Activated CD8-positive, alpha-beta T cell treated with anti-CD3 and anti-CD28 coated beads, Interleukin-2, amount 10 ng/mL, durations not matched to agents 7 days and 5 days (primary cell): ENCODE measurements at regions not wholly inside any gene's neighbourhood (a gene's known extent, or its start where the extent isn't known, plus 50 kb on each side); places are given as distances from the start of the nearest gene placed in this dataset.

Experiments used
- ATAC-seq: fragments of 150-1000 bp; cut with Tn5 transposase; one replicate; pipeline ENCODE4 v1.10.0; 2021; ENCODE audit warnings: moderate library complexity
- CTCF ChIA-PET: fragments of 350-600 bp; sonication (Branson Sonifier 250); formaldehyde crosslinking; loops from one replicate; lab custom pipeline; 2021; ENCODE audit warnings: antibody characterized with exemption; lab: Charles Lee
- POLR2A ChIA-PET: fragments of 350-600 bp; sonication (Branson Sonifier 250); formaldehyde crosslinking; loops from one replicate; lab custom pipeline; 2021; ENCODE audit warnings: antibody characterized with exemption; lab: Charles Lee
- DNase-seq: peaks from one replicate; pipeline ENCODE4 v3.0.0-alpha.2; 2020
- H3K27ac Mint-ChIP-seq: one replicate; pipeline ENCODE4 v1.8.0; 2021; ENCODE audit warnings: mild to moderate bottlenecking, mixed read lengths
- H3K27me3 Mint-ChIP-seq: one replicate; pipeline ENCODE4 v1.8.0; 2021; ENCODE audit warnings: low read depth, mixed read lengths
- H3K36me3 Mint-ChIP-seq: one replicate; pipeline ENCODE4 v1.8.0; 2021; ENCODE audit warnings: low read depth, mixed read lengths
- H3K4me1 Mint-ChIP-seq: one replicate; pipeline ENCODE4 v1.8.0; 2021; ENCODE audit warnings: low read depth, mixed read lengths
- H3K4me3 Mint-ChIP-seq: one replicate; pipeline ENCODE4 v1.8.0; 2021; ENCODE audit warnings: mild to moderate bottlenecking, mixed read lengths
- H3K9me3 Mint-ChIP-seq: one replicate; pipeline ENCODE4 v1.8.0; 2022; ENCODE audit warnings: mixed read lengths; ENCODE audit not compliant: insufficient read depth

DNA sequence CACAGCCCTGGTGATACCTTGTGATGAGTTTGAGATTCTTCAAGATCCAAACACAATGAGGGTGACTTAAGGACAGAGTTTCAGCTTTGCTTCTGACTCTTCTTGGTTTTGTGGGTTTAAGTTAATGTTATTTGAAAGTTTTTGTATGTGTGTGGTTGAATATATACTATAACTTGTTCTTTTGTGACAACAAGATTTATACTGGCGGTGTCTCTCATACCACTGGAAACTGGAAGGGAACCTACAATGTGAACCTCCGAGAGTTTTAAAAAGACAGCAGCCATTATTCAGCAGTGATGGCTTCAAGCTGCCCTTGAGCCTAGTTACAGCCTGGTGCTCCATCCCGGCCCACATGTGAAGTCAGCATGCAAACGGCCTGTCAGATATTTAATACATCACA is 87.9 kb upstream of the IGF1 start:
- ChIA-PET POLR2A (no interaction called here), CTCF (no interaction called here)
- no peaks in the 10 kb centered on the region for H3K9me3 Mint-ChIP-seq
- H3K4me1 Mint-ChIP-seq: no peaks in the 10 kb centered on the region
- no peak overlapping the region for H3K27ac Mint-ChIP-seq
- no peaks in the 10 kb centered on the region for H3K36me3 Mint-ChIP-seq
- DNase-seq (no peak), ATAC-seq (no peak)
- no peak overlapping the region for H3K4me3 Mint-ChIP-seq
- no peaks in the 10 kb centered on the region for H3K27me3 Mint-ChIP-seq

DNA sequence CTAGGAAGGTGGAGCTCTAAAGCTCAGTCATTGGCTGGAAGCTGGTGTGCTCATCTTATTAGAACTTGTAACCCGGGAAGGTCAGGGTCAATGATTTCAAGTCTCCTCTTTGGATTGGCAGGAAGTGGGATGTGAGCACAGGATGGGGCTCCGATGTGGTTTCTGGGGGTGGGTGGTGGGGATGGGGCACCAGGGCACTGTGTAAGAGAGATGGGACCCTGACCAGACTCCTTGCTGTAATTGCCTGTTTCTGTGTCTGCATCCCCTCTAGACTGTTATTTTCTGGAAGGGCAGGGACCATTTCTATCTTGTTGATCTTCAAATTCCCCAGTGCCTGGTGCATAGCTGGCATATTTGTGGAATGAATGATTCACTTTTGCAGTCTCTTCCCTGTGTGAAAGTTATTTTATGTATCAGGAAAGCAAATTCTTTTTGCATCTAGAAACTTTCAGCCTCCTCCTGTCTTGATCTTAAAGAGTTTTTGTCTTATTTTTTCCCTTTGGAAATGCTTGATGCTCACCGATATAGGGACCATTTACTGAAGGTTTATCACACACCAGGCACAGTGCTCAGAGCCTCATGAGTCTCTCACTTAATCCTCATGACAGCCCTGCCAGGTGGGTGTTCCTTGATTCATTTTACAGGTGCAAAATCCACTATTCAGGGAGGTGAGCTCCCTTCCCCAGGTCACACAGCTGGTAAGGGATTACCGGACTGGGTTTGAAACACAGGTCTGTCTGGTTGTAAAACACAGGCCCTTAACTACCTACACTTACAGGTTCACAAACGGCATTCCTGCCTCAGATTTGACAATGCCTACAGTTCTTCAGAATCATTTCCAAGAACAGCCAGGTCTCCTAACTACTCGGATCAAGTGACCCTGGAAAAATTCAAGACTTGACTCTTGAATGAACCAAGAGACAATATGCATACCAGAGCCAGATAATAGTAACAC is 86.9 kb upstream of the IGF1 start:
- H3K36me3 Mint-ChIP-seq: no peaks in the 10 kb centered on the region
- CTCF ChIA-PET: no interaction called here
- no peaks in the 10 kb centered on the region for H3K27me3 Mint-ChIP-seq
- no peaks in the 10 kb centered on the region for H3K9me3 Mint-ChIP-seq
- no peak overlapping the region for H3K27ac Mint-ChIP-seq
- POLR2A ChIA-PET: no interaction called here
- ATAC-seq (no peak), DNase-seq (no peak)
- H3K4me1 Mint-ChIP-seq: no peaks in the 10 kb centered on the region
- no peak overlapping the region for H3K4me3 Mint-ChIP-seq

DNA sequence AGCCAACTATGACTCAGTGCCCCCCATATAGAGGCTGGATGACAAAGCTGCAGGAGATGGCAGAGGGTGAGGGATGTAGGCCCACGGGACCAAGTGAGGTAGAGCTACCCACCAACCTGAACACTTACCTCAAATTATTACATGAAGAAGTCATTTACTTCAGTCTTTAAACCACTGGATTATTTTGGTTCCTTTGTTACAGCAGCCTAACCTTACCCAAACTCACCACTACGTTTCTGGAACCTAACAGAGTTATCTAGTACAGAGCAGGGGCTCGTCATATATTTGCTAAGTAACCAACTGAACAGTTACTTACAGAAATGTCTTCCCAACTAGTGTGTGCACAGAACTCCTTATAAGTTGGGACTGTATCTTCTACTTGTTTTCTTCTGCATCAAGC is 85.2 kb upstream of the IGF1 start:
- no peak overlapping the region for H3K27ac Mint-ChIP-seq
- no peaks in the 10 kb centered on the region for H3K27me3 Mint-ChIP-seq
- POLR2A ChIA-PET: no interaction called here
- ATAC-seq: no peak
- H3K36me3 Mint-ChIP-seq: no peaks in the 10 kb centered on the region
- DNase-seq: no peak
- no peak overlapping the region for H3K4me3 Mint-ChIP-seq
- no peaks in the 10 kb centered on the region for H3K4me1 Mint-ChIP-seq
- H3K9me3 Mint-ChIP-seq: no peaks in the 10 kb centered on the region
- CTCF ChIA-PET: no interaction called here

GRCh38 chr12:102564026-102564425 is 83.7 kb upstream of the IGF1 start:
- Mint-ChIP-seq H3K27me3 (no peaks in the 10 kb centered on the region), H3K27ac (no peak overlapping the region), H3K4me1 (no peaks in the 10 kb centered on the region), H3K4me3 (no peak overlapping the region), H3K36me3 (no peaks in the 10 kb centered on the region), H3K9me3 (no peaks in the 10 kb centered on the region)
- ATAC-seq (no peak), DNase-seq (no peak)
- ChIA-PET CTCF (no interaction called here), POLR2A (no interaction called here)

- ATAC-seq (no peak), DNase-seq (no peak)
- H3K27me3 Mint-ChIP-seq: no peaks in the 10 kb centered on the region
- ChIA-PET POLR2A (no interaction called here), CTCF (no interaction called here)
- H3K4me1 Mint-ChIP-seq: no peaks in the 10 kb centered on the region
- no peak overlapping the region for H3K27ac Mint-ChIP-seq
- H3K4me3 Mint-ChIP-seq: no peak overlapping the region
- no peaks in the 10 kb centered on the region for H3K9me3 Mint-ChIP-seq
- no peaks in the 10 kb centered on the region for H3K36me3 Mint-ChIP-seq
These were observed 82.6 kb upstream of the IGF1 start for GRCh38 chr12:102562836-102563425.

GRCh38 chr12:102551186-102551585 is 70.8 kb upstream of the IGF1 start:
- peaks cover 3% of the 10 kb centered on the region for H3K27me3 Mint-ChIP-seq
- ATAC-seq (no peak), DNase-seq (no peak)
- no peaks in the 10 kb centered on the region for H3K9me3 Mint-ChIP-seq
- H3K27ac Mint-ChIP-seq: no peak overlapping the region
- H3K4me1 Mint-ChIP-seq: no peaks in the 10 kb centered on the region
- H3K4me3 Mint-ChIP-seq: no peak overlapping the region
- CTCF ChIA-PET: no interaction called here
- POLR2A ChIA-PET: no interaction called here
- H3K36me3 Mint-ChIP-seq: no peaks in the 10 kb centered on the region

- H3K36me3 Mint-ChIP-seq: no peaks in the 10 kb centered on the region
- POLR2A ChIA-PET: no interaction called here
- H3K4me1 Mint-ChIP-seq: peaks cover 3% of the 10 kb centered on the region
- no peak for ATAC-seq
- DNase-seq: no peak
- no peak overlapping the region for H3K4me3 Mint-ChIP-seq
- no peaks in the 10 kb centered on the region for H3K9me3 Mint-ChIP-seq
- CTCF ChIA-PET: no interaction called here
- no peak overlapping the region for H3K27ac Mint-ChIP-seq
- H3K27me3 Mint-ChIP-seq: peaks cover 2% of the 10 kb centered on the region
These were observed 69.3 kb upstream of the IGF1 start for GRCh38 chr12:102549691-102550090.

DNA sequence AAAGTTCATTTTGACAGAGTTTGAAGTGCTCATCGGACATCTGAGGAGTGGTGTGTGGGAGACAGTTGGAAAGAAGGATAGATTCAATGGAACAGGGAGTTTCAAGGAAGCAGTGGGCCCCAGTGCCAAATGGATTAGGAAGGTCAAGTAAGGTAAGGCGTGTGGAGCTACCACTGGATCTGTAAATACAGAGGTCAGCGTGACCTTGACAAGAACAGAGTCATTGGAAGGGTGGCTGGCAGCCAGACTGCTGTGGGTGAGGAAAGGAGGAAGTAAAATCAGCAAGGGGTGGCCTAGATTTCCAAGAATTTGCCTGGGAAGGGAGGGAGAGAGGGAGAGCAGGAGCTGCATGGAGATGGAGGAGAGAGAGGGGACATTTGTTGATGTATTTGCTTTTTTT is 68.2 kb upstream of the IGF1 start:
- H3K27ac Mint-ChIP-seq: no peak overlapping the region
- no peak overlapping the region for H3K4me3 Mint-ChIP-seq
- no peaks in the 10 kb centered on the region for H3K9me3 Mint-ChIP-seq
- DNase-seq: no peak
- POLR2A ChIA-PET: no interaction called here
- no peaks in the 10 kb centered on the region for H3K36me3 Mint-ChIP-seq
- ATAC-seq: no peak
- CTCF ChIA-PET: no interaction called here
- H3K27me3 Mint-ChIP-seq: peaks cover 2% of the 10 kb centered on the region
- peaks cover 8% of the 10 kb centered on the region for H3K4me1 Mint-ChIP-seq

- no peak overlapping the region for H3K27ac Mint-ChIP-seq
- no peaks in the 10 kb centered on the region for H3K9me3 Mint-ChIP-seq
These were observed 63.4 kb upstream of the IGF1 start for GRCh38 chr12:102543494-102544485.

DNA sequence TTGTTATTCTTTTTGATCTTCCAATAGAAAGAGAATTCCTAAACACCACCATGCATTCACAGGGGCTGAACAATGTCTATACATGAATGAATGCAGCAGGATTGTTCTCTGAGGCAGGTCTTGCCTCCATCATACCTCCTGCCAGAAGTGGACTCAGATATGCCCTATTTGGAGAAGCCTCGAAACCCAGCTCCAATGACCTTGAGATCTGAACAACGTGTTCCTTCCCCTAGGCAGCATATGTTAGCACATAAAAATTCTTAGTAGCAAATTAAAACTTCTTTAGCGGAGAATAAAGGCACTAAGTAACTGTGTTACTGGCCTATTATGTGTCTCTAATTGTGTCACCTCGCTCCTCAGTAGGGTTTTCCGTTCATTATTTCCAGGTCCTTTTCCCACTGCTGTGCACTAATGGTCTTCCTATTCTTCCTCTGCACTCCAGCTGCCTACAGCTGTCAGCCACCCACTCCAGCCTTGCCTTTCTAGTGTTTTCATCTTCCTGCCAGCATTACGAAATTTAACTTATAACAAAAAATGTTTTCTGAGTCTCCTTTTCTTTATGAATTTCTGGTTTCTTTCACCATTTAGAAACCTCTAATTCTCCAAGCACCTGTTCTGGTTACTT is 62.6 kb upstream of the IGF1 start:
- no peak for ATAC-seq
- Mint-ChIP-seq H3K27me3 (peaks cover 6% of the 10 kb centered on the region), H3K36me3 (no peaks in the 10 kb centered on the region), H3K9me3 (no peaks in the 10 kb centered on the region), H3K4me1 (peaks cover 8% of the 10 kb centered on the region), H3K27ac (no peak overlapping the region), H3K4me3 (no peak overlapping the region)
- POLR2A ChIA-PET: no interaction called here
- no peak for DNase-seq
- CTCF ChIA-PET: interaction anchor here (0.8 to 1.4 kb wide), 4 partner anchors 10 to 604 kb away, joined by 3 to 6 read pairs (median 3); no protein-coding TSS in a partner anchor

More at GRCh38 chr12:102543494-102544485, 63.4 kb upstream of the IGF1 start:
- POLR2A ChIA-PET: no interaction called here
- Mint-ChIP-seq H3K4me1 (peaks cover 8% of the 10 kb centered on the region), H3K4me3 (no peak overlapping the region), H3K27me3 (peaks cover 5% of the 10 kb centered on the region), H3K36me3 (no peaks in the 10 kb centered on the region)
- peak; percentile 60 for ATAC-seq
- CTCF ChIA-PET: interaction anchor here (0.8 to 1.4 kb wide), 3 partner anchors 9 to 604 kb away, joined by 3 to 6 read pairs (median 3); no protein-coding TSS in a partner anchor
- no peak for DNase-seq

- CTCF ChIA-PET: no interaction called here
- ATAC-seq: no peak
- no peak for DNase-seq
- peaks cover 8% of the 10 kb centered on the region for H3K4me1 Mint-ChIP-seq
- POLR2A ChIA-PET: no interaction called here
- peaks cover 5% of the 10 kb centered on the region for H3K27me3 Mint-ChIP-seq
- H3K9me3 Mint-ChIP-seq: no peaks in the 10 kb centered on the region
- no peaks in the 10 kb centered on the region for H3K36me3 Mint-ChIP-seq
- no peak overlapping the region for H3K4me3 Mint-ChIP-seq
- H3K27ac Mint-ChIP-seq: no peak overlapping the region
These were observed 60.5 kb upstream of the IGF1 start for GRCh38 chr12:102540815-102541385.
